H9 (cell line): ENCODE measurements at regions not wholly inside any gene's neighbourhood (a gene's known extent, or its start where the extent isn't known, plus 50 kb on each side); places are given as distances from the start of the nearest gene placed in this dataset.

Experiments used
- DNase-seq: peaks from one replicate; pipeline ENCODE4 v3.0.0-alpha.2; 2017
- H2AFZ ChIP-seq: one replicate; pipeline ENCODE4 v1.6.1; 2013; ENCODE audit warnings: mild to moderate bottlenecking, low read length, control low read depth, moderate library complexity
- H2AK5ac ChIP-seq: 2 replicates; pipeline ENCODE4 v1.6.1; 2013; ENCODE audit warnings: low read length, control low read depth, mixed read lengths; ENCODE audit not compliant: insufficient read length
- H2BK120ac ChIP-seq: one replicate; pipeline ENCODE4 v1.6.1; 2013; ENCODE audit warnings: low read depth, mild to moderate bottlenecking, low read length, control low read depth, inconsistent platforms; ENCODE audit not compliant: poor library complexity, severe bottlenecking
- H2BK12ac ChIP-seq: 2 replicates; pipeline ENCODE4 v1.6.1; 2013; ENCODE audit warnings: low read length, control low read depth, mixed read lengths, low read depth; ENCODE audit not compliant: insufficient read length
- H2BK15ac ChIP-seq: 2 replicates; pipeline ENCODE4 v1.6.1; 2013; ENCODE audit warnings: low read depth, low read length, control low read depth
- H2BK20ac ChIP-seq: one replicate; pipeline ENCODE4 v1.6.1; 2013; ENCODE audit warnings: low read depth, mild to moderate bottlenecking, low read length, control low read depth, inconsistent platforms; ENCODE audit not compliant: poor library complexity, severe bottlenecking
- H2BK5ac ChIP-seq: 2 replicates; pipeline ENCODE4 v1.6.1; 2013; ENCODE audit warnings: low read length, control low read depth, mixed read lengths; ENCODE audit not compliant: insufficient read length
- H3K14ac ChIP-seq: 2 replicates; pipeline ENCODE4 v1.6.1; 2013; ENCODE audit warnings: low read length, control low read depth; ENCODE audit not compliant: insufficient read depth
- H3K18ac ChIP-seq: 2 replicates; pipeline ENCODE4 v1.6.1; 2013; ENCODE audit warnings: low read depth, mild to moderate bottlenecking, mixed read lengths, low read length, control low read depth; ENCODE audit not compliant: insufficient read length
- H3K23ac ChIP-seq: 2 replicates; pipeline ENCODE4 v1.6.1; 2013; ENCODE audit warnings: low read length, control low read depth, mixed read lengths, low read depth; ENCODE audit not compliant: insufficient read length
- H3K23me2 ChIP-seq: 2 replicates; pipeline ENCODE4 v1.6.1; 2013; ENCODE audit warnings: low read depth, mild to moderate bottlenecking, mixed read lengths, low read length, control low read depth; ENCODE audit not compliant: insufficient read length, poor library complexity, severe bottlenecking
- H3K27ac ChIP-seq: 2 replicates; pipeline ENCODE4 v1.5.1; 2013; ENCODE audit warnings: low read length, control low read depth, mixed read lengths, low read depth; ENCODE audit not compliant: insufficient read length
- H3K27me3 ChIP-seq: 2 replicates; pipeline ENCODE4 v1.6.1; 2013; ENCODE audit warnings: low read length, control low read depth, inconsistent platforms; ENCODE audit not compliant: insufficient read depth
- H3K4ac ChIP-seq: 2 replicates; pipeline ENCODE4 v1.6.1; 2013; ENCODE audit warnings: low read depth, mild to moderate bottlenecking, control low read depth, inconsistent platforms, low read length, moderate library complexity
- H3K4me1 ChIP-seq: 2 replicates; pipeline ENCODE4 v1.6.1; 2013; ENCODE audit warnings: low read length, control low read depth, inconsistent platforms; ENCODE audit not compliant: insufficient read depth
- H3K4me2 ChIP-seq: 2 replicates; pipeline ENCODE4 v1.6.1; 2013; ENCODE audit warnings: low read length, control low read depth, mixed read lengths; ENCODE audit not compliant: insufficient read length, insufficient read depth
- H3K56ac ChIP-seq: 2 replicates; pipeline ENCODE4 v1.6.1; 2013; ENCODE audit warnings: low read depth, mild to moderate bottlenecking, mixed read lengths, low read length, control low read depth; ENCODE audit not compliant: insufficient read length
- H3K79me1 ChIP-seq: 2 replicates; pipeline ENCODE4 v1.6.1; 2013; ENCODE audit warnings: low read depth, mild to moderate bottlenecking, moderate library complexity, low read length, control low read depth, inconsistent platforms; ENCODE audit not compliant: insufficient read depth, poor library complexity, severe bottlenecking
- H3K79me2 ChIP-seq: 2 replicates; pipeline ENCODE4 v1.6.1; 2013; ENCODE audit warnings: low read length, control low read depth, inconsistent platforms; ENCODE audit not compliant: insufficient read depth
- H3K9ac ChIP-seq: 2 replicates; pipeline ENCODE4 v1.6.1; 2013; ENCODE audit warnings: low read length, control low read depth, mixed read lengths; ENCODE audit not compliant: insufficient read length; ENCODE audit errors: extremely low read depth
- H3K9me3 ChIP-seq: one replicate; pipeline ENCODE4 v1.6.1; 2013; ENCODE audit warnings: low read depth, low read length, inconsistent platforms; ENCODE audit not compliant: control insufficient read depth
- H3T11ph ChIP-seq: one replicate; pipeline ENCODE4 v1.6.1; 2013; ENCODE audit warnings: mild to moderate bottlenecking, low read length, control low read depth, inconsistent platforms
- H4K20me1 ChIP-seq: one replicate; pipeline ENCODE4 v1.6.1; 2013; ENCODE audit not compliant: control insufficient read depth, insufficient read length, insufficient read depth
- H4K5ac ChIP-seq: 2 replicates; pipeline ENCODE4 v1.6.1; 2013; ENCODE audit warnings: low read depth, mild to moderate bottlenecking, mixed read lengths, low read length, control low read depth; ENCODE audit not compliant: insufficient read length
- H4K8ac ChIP-seq: replicated peaks from 2 replicates; pipeline ENCODE4 v1.6.1; 2013; ENCODE audit warnings: low read length, control low read depth, mixed read lengths, low read depth; ENCODE audit not compliant: insufficient read length
- H4K91ac ChIP-seq: 2 replicates; pipeline ENCODE4 v1.6.1; 2013; ENCODE audit warnings: low read depth, mild to moderate bottlenecking, moderate library complexity, mixed read lengths, low read length, control low read depth; ENCODE audit not compliant: insufficient read length
- H3K27ac Mint-ChIP-seq, 3 experiments: 2 replicates in 2 of 3; 3 replicates in 1 of 3; pipeline ENCODE4 v1.8.0; 2020 to 2021; ENCODE audit warnings: mixed read lengths in 3 of 3, mild to moderate bottlenecking in 1 of 3, moderate library complexity in 1 of 3
- H3K27me3 Mint-ChIP-seq: 2 replicates; pipeline ENCODE4 v1.8.0; 2021; ENCODE audit warnings: low read depth, mild to moderate bottlenecking, moderate library complexity, mixed read lengths
- H3K36me3 Mint-ChIP-seq, 3 experiments: 2 replicates in 2 of 3; 3 replicates in 1 of 3; pipeline ENCODE4 v1.8.0; 2020 to 2021; ENCODE audit warnings: low read depth in 3 of 3, mixed read lengths in 3 of 3; ENCODE audit not compliant: insufficient read depth in 1 of 3
- H3K4me1 Mint-ChIP-seq, 2 experiments: 2 replicates each; pipeline ENCODE4 v1.8.0; 2020; ENCODE audit warnings: mixed read lengths in 2 of 2
- H3K4me3 Mint-ChIP-seq, 2 experiments: 2 replicates in 1 of 2; 3 replicates in 1 of 2; pipeline ENCODE4 v1.8.0; 2020 to 2021; ENCODE audit warnings: mild to moderate bottlenecking in 2 of 2, mixed read lengths in 2 of 2, moderate library complexity in 1 of 2
- H3K9me3 Mint-ChIP-seq, 2 experiments: 2 replicates in 1 of 2; 3 replicates in 1 of 2; pipeline ENCODE4 v1.8.0; 2020; ENCODE audit warnings: mild to moderate bottlenecking in 2 of 2, mixed read lengths in 2 of 2, moderate library complexity in 1 of 2
- WGBS: extraction: QIAGEN DNeasy Blood & Tissue Kit; methylation state at CpG from one replicate; pipeline ENCODE4 v1.1.7; 2013; ENCODE audit warnings: missing lambda C conversion rate, low lambda C conversion rate, mixed read lengths; ENCODE audit not compliant: insufficient read length; ENCODE audit errors: extremely low coverage; 5-methylcytosine and 5-hydroxymethylcytosine counted together
- TF ChIP-seq, protein P1 (sequence below): fragments of 200-600 bp; sonication (generic); conservative IDR thresholded peaks from 3 replicates; pipeline ENCODE4 v1.8.0; 2021; ENCODE audit warnings: antibody characterized with exemption, mild to moderate bottlenecking

DNA sequence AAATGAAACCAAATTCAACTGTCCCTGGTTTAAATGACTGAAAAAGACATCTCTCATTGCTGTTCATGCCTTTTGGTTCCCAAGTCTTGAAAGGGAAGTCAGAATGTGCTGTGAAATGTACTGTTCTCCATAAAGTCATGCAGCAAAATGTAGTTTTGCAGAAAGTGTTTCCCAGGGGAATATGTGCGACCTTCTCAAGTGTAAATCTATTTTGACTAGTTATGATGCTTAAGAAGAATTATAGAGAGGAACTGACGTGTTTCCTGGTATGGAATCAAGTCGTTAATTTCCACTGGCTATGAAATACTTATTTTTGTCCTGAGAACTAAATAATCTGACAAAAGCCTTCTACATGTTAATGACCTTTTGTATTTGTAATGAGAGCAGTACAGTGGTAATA lies 223.1 kb downstream of the CLCN4 start:
- peaks cover 9% of the 10 kb centered on the region for H3K9me3 ChIP-seq
- no peak overlapping the region for H3K4me2 ChIP-seq
- no peak for DNase-seq
- Mint-ChIP-seq H3K4me1 (0 out of 4 replicates have a peak, but pooled peaks cover 0 to 2% of the 10 kb centered on the region in 2 experiments), H3K36me3 (peaks cover 0 to 8% (median 6%) of the 10 kb centered on the region in 3 experiments; a peak in 3 of 7 replicates), H3K27me3 (no peaks in the 10 kb centered on the region), H3K9me3 (peaks cover 52 to 58% of the 10 kb centered on the region in 2 experiments), H3K27ac (no peak overlapping the region), H3K4me3 (no peak overlapping the region)
- no peak overlapping the region for H2BK12ac ChIP-seq
- TF ChIP-seq, protein P1, sequence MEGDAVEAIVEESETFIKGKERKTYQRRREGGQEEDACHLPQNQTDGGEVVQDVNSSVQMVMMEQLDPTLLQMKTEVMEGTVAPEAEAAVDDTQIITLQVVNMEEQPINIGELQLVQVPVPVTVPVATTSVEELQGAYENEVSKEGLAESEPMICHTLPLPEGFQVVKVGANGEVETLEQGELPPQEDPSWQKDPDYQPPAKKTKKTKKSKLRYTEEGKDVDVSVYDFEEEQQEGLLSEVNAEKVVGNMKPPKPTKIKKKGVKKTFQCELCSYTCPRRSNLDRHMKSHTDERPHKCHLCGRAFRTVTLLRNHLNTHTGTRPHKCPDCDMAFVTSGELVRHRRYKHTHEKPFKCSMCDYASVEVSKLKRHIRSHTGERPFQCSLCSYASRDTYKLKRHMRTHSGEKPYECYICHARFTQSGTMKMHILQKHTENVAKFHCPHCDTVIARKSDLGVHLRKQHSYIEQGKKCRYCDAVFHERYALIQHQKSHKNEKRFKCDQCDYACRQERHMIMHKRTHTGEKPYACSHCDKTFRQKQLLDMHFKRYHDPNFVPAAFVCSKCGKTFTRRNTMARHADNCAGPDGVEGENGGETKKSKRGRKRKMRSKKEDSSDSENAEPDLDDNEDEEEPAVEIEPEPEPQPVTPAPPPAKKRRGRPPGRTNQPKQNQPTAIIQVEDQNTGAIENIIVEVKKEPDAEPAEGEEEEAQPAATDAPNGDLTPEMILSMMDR = no peak
- H3K4me1 ChIP-seq = no peaks in the 10 kb centered on the region
- H2BK120ac ChIP-seq = no peak overlapping the region
- H2BK5ac ChIP-seq = no peak overlapping the region
- no peak overlapping the region for H3K56ac ChIP-seq
- no peak overlapping the region for H4K91ac ChIP-seq
- no peaks in the 10 kb centered on the region for H3K23me2 ChIP-seq
- H3K23ac ChIP-seq = no peak overlapping the region
- no peak overlapping the region for H4K5ac ChIP-seq
- H3K9ac ChIP-seq = no peak overlapping the region
- no peaks in the 10 kb centered on the region for H3K79me2 ChIP-seq
- no peak overlapping the region for H4K8ac ChIP-seq
- no peak overlapping the region for H2AK5ac ChIP-seq
- H4K20me1 ChIP-seq = no peaks in the 10 kb centered on the region
- no peak overlapping the region for H2AFZ ChIP-seq
- H3T11ph ChIP-seq = no peak overlapping the region
- no peak overlapping the region for H3K4ac ChIP-seq
- H3K79me1 ChIP-seq = no peaks in the 10 kb centered on the region
- H3K27me3 ChIP-seq = no peaks in the 10 kb centered on the region
- no peak overlapping the region for H2BK15ac ChIP-seq
- no peak overlapping the region for H3K14ac ChIP-seq
- no CpG with 5 or more reads among the region's 3 CpGs for WGBS
- H3K27ac ChIP-seq = no peak overlapping the region
- no peak overlapping the region for H3K18ac ChIP-seq
- no peak overlapping the region for H2BK20ac ChIP-seq
